Breast epithelium (tissue), 4 donors: ENCODE measurements at regions not wholly inside any gene's neighbourhood (a gene's known extent, or its start where the extent isn't known, plus 50 kb on each side); places are given as distances from the start of the nearest gene placed in this dataset.

Source experiments
- DNase-seq, 2 donors: peaks; one replicate each; pipeline ENCODE4 v3.0.0-alpha.2; 2019; ENCODE audit warnings: low spot score in 2 of 2
- H3K27ac ChIP-seq, 2 donors: fragments of 200-600 bp; sonication (generic) in 1 of 2; one replicate each; pipeline ENCODE4 v1.5.1; 2016 to 2019; ENCODE audit warnings: mild to moderate bottlenecking in 1 of 2
- H3K27me3 ChIP-seq, 2 donors: fragments of 200-600 bp; sonication (generic) in 1 of 2; one replicate each; pipeline versions ENCODE4 v1.5.1 to v1.6.0; 2017 to 2019; ENCODE audit warnings: control low read depth in 1 of 2, mild to moderate bottlenecking in 1 of 2
- H3K36me3 ChIP-seq: fragments of 200-600 bp; one replicate; pipeline ENCODE4 v1.5.1; 2019
- H3K4me1 ChIP-seq, 2 donors: fragments of 200-600 bp; sonication (generic); one replicate each; pipeline ENCODE4 v1.5.1; 2016 to 2019; ENCODE audit warnings: control low read depth in 1 of 2
- H3K4me3 ChIP-seq, 3 donors: fragments of 200-600 bp; sonication (generic); 1 replicate in 2 of 3; 2 replicates in 1 of 3; pipeline ENCODE4 v1.5.1; 2016 to 2019; ENCODE audit warnings: mild to moderate bottlenecking in 3 of 3, moderate library complexity in 2 of 3
- H3K9me3 ChIP-seq, 2 donors: fragments of 200-600 bp; sonication (generic) in 1 of 2; one replicate each; pipeline ENCODE4 v1.5.1; 2016 to 2019; ENCODE audit warnings: control low read depth in 1 of 2
- POLR2A ChIP-seq: fragments of 450-650 bp; IDR thresholded peaks from one replicate; pipeline ENCODE4 v1.6.1; 2016; ENCODE audit warnings: antibody characterized with exemption, mild to moderate bottlenecking, moderate library complexity
- POLR2AphosphoS5 ChIP-seq, 3 donors: sonication (generic); formaldehyde crosslinking; IDR thresholded peaks; one replicate each; pipeline ENCODE4 v1.6.1; 2017; ENCODE audit warnings: antibody characterized with exemption in 3 of 3
- intact Hi-C: fragments of 100-400 bp; cut with DNase I; formaldehyde crosslinking; loops from one replicate; pipeline ENCODE4 v1.15.1; 2023; ENCODE audit warnings: low total_unique reads
- TF ChIP-seq, protein P1 (sequence below), 3 donors: fragments of 450-650 bp; IDR thresholded peaks; one replicate each; pipeline ENCODE4 v1.5.1; 2016 to 2017; ENCODE audit warnings: antibody characterized with exemption in 3 of 3, mild to moderate bottlenecking in 3 of 3, moderate library complexity in 3 of 3

DNA sequence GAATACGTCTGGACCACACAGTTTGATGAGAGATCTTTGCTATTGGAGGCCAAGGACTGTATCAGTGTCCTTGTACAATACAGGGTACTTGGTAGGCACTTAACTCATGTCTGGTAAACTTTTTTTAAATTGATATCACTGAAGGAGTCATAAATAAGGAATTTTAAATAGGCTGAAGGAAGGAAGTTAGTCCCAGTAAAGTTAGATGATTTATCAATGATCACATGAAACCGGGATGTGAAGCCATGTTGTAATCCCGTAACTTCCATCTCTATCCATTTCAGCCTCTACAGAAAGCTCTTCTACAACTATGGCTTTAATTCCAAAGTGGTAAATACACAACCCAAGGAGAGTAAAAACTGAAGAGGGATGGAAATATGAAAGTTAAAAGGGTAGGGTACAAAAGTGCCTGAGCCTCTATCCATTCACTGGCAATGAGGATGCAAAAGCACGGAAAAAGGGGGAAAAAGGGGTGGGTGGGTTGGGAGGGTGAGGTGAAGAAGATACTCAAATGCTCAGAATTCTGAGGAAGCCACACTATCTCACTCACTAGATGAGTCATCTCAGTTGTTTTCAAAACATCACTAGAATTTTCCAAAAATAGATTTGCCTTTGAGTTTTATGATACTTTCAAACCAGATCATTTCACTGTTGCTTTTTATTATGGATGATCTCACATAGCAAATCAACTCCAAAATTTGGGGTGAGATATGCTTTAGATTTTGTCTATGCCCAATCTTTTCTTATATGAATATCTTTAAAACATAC is 1053.5 kb downstream of the NR2F1-AS1 start:
- no peak overlapping the region for H3K27ac ChIP-seq
- no peaks in the 10 kb centered on the region for H3K27me3 ChIP-seq
- H3K36me3 ChIP-seq, result no peaks in the 10 kb centered on the region
- no peak for DNase-seq
- intact Hi-C loops, result no loop called here
- H3K4me1 ChIP-seq, result no peaks in the 10 kb centered on the region
- no peak overlapping the region for H3K4me3 ChIP-seq
- H3K9me3 ChIP-seq, result no peaks in the 10 kb centered on the region
- TF ChIP-seq, protein P1, sequence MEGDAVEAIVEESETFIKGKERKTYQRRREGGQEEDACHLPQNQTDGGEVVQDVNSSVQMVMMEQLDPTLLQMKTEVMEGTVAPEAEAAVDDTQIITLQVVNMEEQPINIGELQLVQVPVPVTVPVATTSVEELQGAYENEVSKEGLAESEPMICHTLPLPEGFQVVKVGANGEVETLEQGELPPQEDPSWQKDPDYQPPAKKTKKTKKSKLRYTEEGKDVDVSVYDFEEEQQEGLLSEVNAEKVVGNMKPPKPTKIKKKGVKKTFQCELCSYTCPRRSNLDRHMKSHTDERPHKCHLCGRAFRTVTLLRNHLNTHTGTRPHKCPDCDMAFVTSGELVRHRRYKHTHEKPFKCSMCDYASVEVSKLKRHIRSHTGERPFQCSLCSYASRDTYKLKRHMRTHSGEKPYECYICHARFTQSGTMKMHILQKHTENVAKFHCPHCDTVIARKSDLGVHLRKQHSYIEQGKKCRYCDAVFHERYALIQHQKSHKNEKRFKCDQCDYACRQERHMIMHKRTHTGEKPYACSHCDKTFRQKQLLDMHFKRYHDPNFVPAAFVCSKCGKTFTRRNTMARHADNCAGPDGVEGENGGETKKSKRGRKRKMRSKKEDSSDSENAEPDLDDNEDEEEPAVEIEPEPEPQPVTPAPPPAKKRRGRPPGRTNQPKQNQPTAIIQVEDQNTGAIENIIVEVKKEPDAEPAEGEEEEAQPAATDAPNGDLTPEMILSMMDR (IDR thresholded peaks at IDR 0.05), result no peak
- no peak for TF ChIP-seq POLR2AphosphoS5 (IDR thresholded peaks at IDR 0.05)
- no peak for TF ChIP-seq POLR2A

DNA sequence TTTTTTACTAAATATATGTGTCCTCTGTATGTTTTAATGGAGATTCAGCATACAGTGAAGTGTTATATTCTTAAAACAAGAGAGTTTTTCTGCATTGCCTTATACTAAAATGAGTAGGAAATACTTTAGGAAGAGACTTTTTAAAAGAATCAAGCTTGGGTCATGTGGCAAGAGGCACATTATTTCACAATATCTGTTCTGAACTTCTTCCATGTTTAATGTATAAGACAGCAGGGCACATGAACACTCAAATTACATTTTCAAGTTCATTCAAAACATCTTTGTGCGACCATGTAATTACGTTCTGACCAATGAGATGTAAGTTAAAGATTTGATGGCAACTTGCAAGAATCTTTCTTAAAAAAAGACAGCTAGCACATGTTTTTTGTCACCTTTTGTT is 1055.9 kb downstream of the NR2F1-AS1 start:
- Histone ChIP-seq H3K27me3 (no peaks in the 10 kb centered on the region), H3K36me3 (no peaks in the 10 kb centered on the region), H3K4me3 (no peak overlapping the region), H3K27ac (no peak overlapping the region), H3K9me3 (no peaks in the 10 kb centered on the region), H3K4me1 (no peaks in the 10 kb centered on the region)
- intact Hi-C loops, result no loop called here
- TF ChIP-seq, protein P1 (IDR thresholded peaks at IDR 0.05), result no peak
- TF ChIP-seq POLR2AphosphoS5 (IDR thresholded peaks at IDR 0.05), result no peak
- TF ChIP-seq POLR2A, result no peak
- no peak for DNase-seq

DNA sequence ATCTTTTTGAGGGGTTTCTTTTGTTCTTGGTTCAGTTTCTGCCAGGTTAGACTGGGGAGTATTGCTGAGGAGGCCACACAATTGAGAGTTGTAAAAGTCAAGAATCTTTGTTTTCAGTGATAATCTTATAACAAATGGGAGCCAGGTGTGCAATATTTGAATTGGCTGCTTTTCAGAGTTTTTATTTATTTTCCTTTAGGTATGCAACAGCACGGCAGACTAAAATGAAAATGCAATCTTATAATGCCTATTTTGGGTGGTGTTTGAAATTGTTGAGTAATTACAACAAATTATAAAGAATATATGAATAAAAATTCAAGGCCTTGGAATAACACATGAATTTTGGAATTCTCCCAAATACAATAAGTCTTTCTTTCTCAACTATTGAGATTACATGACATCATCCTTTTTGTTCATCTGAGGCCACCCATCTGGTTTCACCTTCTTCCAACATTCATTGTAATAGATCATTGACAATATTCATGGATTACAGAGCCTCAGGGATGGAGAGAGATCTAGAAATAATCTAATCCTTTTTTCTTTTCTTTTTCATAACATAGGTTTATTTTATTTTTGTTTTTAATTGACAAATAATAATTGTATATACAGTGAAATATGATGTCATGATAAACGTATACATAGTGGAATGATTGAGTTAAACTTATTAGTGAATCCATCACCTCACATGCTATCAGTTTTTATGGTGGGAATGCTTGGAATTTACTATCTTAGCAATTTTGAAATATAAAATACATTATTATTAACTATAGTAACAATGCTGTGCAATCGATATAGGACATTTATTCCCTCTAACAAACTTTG is 1061.0 kb downstream of the NR2F1-AS1 start:
- intact Hi-C loops, result no loop called here
- no peaks in the 10 kb centered on the region for H3K36me3 ChIP-seq
- no peak overlapping the region for H3K27ac ChIP-seq
- H3K27me3 ChIP-seq, result no peaks in the 10 kb centered on the region
- no peak overlapping the region for H3K4me3 ChIP-seq
- DNase-seq, result no peak
- H3K9me3 ChIP-seq, result no peaks in the 10 kb centered on the region
- no peak for TF ChIP-seq POLR2A
- no peak for TF ChIP-seq POLR2AphosphoS5 (IDR thresholded peaks at IDR 0.05)
- TF ChIP-seq, protein P1 (IDR thresholded peaks at IDR 0.05), result no peak
- H3K4me1 ChIP-seq, result no peaks in the 10 kb centered on the region

DNA sequence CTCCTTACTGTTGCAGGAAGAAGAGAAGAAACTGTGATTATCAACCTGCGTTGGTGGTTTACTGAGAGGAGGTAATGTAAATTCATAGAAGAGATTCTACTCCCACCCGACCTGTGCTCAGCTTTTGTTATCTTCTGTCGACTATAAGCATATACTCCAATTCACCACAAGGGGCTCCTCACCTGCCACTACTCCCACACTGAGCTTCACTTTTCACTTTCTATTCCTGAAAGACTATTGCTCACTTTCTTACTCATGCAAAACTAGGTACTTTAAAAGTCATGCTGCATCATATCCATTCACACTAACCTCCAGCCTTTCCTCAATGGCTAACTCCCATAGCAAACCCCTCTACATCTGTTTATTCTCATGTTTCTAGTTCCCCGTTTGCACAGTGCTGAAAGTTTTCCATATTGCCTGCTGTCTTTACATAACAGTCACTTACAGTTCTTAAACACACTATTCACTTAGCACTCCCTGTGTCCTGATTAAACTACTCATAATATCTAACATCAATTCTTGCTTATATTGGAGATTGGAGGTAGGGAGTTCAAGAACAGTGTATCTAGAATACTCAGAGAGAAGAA is 1062.6 kb downstream of the NR2F1-AS1 start:
- intact Hi-C loops, result no loop called here
- H3K4me1 ChIP-seq, result no peaks in the 10 kb centered on the region
- TF ChIP-seq POLR2AphosphoS5 (IDR thresholded peaks at IDR 0.05), result no peak
- TF ChIP-seq, protein P1 (IDR thresholded peaks at IDR 0.05), result peak in 1 of 3 donors; percentile 41
- H3K36me3 ChIP-seq, result no peaks in the 10 kb centered on the region
- no peak for DNase-seq
- H3K9me3 ChIP-seq, result peaks cover 0 to under 1% of the 10 kb centered on the region in 2 donors
- no peaks in the 10 kb centered on the region for H3K27me3 ChIP-seq
- H3K4me3 ChIP-seq, result no peak overlapping the region
- H3K27ac ChIP-seq, result no peak overlapping the region

DNA sequence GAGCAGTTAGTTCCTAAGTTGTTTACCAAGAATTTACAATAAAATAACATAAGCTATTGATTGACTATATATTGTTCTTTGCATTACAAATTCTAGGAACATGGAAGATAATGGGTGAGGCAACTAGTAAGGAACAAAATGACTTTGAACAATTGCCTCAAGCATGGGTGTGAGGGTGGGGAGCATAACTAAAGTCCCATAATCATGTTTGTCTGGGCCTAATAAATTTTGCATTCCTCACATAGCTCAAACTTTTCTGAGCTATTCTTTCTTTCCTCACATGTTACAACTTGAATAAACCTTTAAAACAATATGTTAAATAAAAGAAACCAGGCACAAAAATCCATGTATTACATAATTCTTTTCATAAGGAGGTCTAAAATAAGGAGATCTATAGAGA is 1066.1 kb downstream of the NR2F1-AS1 start:
- no peaks in the 10 kb centered on the region for H3K36me3 ChIP-seq
- no peak for DNase-seq

More for the DNA sequence above, 1066.1 kb downstream of the NR2F1-AS1 start:
- Histone ChIP-seq H3K4me3 (no peak overlapping the region), H3K27me3 (no peaks in the 10 kb centered on the region), H3K9me3 (peaks cover 15 to 26% of the 10 kb centered on the region in 2 donors), H3K4me1 (no peaks in the 10 kb centered on the region), H3K27ac (no peak overlapping the region)
- no peak for TF ChIP-seq POLR2AphosphoS5 (IDR thresholded peaks at IDR 0.05)
- TF ChIP-seq, protein P1 (IDR thresholded peaks at IDR 0.05), result no peak
- no peak for TF ChIP-seq POLR2A
- intact Hi-C loops, result no loop called here
